ENCODE measurements at regions not wholly inside any gene's neighbourhood (a gene's known extent, or its start where the extent isn't known, plus 50 kb on each side); places are given as distances from the start of the nearest gene placed in this dataset.
"Not testable (repeated sequence)": the region's sequence is repeated elsewhere in the genome, so short reads cannot be mapped to it uniquely, and the experiment has no call there.

GRCh38 chr14:105586144-105586872 is 59.9 kb downstream of the TMEM121 start:
- TF ChIP-seq, protein P1, sequence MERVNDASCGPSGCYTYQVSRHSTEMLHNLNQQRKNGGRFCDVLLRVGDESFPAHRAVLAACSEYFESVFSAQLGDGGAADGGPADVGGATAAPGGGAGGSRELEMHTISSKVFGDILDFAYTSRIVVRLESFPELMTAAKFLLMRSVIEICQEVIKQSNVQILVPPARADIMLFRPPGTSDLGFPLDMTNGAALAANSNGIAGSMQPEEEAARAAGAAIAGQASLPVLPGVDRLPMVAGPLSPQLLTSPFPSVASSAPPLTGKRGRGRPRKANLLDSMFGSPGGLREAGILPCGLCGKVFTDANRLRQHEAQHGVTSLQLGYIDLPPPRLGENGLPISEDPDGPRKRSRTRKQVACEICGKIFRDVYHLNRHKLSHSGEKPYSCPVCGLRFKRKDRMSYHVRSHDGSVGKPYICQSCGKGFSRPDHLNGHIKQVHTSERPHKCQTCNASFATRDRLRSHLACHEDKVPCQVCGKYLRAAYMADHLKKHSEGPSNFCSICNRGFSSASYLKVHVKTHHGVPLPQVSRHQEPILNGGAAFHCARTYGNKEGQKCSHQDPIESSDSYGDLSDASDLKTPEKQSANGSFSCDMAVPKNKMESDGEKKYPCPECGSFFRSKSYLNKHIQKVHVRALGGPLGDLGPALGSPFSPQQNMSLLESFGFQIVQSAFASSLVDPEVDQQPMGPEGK (CRISPR knock-in tag; IDR thresholded peaks at IDR 0.05; ENCODE audit: borderline replicate concordance), result not testable (repeated sequence)
- TF ChIP-seq ZFP30, CSDC2, GLIS3, ZNF70 (CRISPR knock-in tag; IDR thresholded peaks at IDR 0.05): not testable (repeated sequence)
